ENCODE measurements at regions not wholly inside any gene's neighbourhood (a gene's known extent, or its start where the extent isn't known, plus 50 kb on each side); places are given as distances from the start of the nearest gene placed in this dataset.

- TF ChIP-seq CTCF (IDR thresholded peaks at IDR 0.05; ENCODE audit: borderline replicate concordance, extremely low read depth, low read length, poor library complexity, severe bottlenecking) = no peak
- TF ChIP-seq EZH2 (IDR thresholded peaks at IDR 0.05; ENCODE audit: borderline replicate concordance, low read depth, low read length, severe bottlenecking) = no peak
Measured at GRCh38 chr2:18701546-18701945, 112.2 kb upstream of the NT5C1B start.
